Endothelial cell (in vitro differentiated cells): ENCODE measurements at regions not wholly inside any gene's neighbourhood (a gene's known extent, or its start where the extent isn't known, plus 50 kb on each side); places are given as distances from the start of the nearest gene placed in this dataset.
A peak's percentile ranks its signal among the peaks of the same experiment; 100 is the strongest.

Experiments used
- DNase-seq: peaks from one replicate; pipeline ENCODE4 v3.0.0; 2021; ENCODE audit warnings: low spot score
- H3K27ac Mint-ChIP-seq: one replicate; pipeline ENCODE4 v1.8.0; 2021; ENCODE audit warnings: mixed read lengths, inconsistent platforms; ENCODE audit not compliant: unreplicated experiment
- H3K27me3 Mint-ChIP-seq: one replicate; pipeline ENCODE4 v1.8.0; 2021; ENCODE audit warnings: mild to moderate bottlenecking, moderate library complexity, mixed read lengths, inconsistent platforms; ENCODE audit not compliant: unreplicated experiment
- H3K36me3 Mint-ChIP-seq: one replicate; pipeline ENCODE4 v1.8.0; 2021; ENCODE audit warnings: mild to moderate bottlenecking, low read depth, mixed read lengths, inconsistent platforms; ENCODE audit not compliant: unreplicated experiment
- H3K4me1 Mint-ChIP-seq: one replicate; pipeline ENCODE4 v1.8.0; 2021; ENCODE audit warnings: mild to moderate bottlenecking, mixed read lengths, inconsistent platforms; ENCODE audit not compliant: unreplicated experiment
- H3K4me3 Mint-ChIP-seq: one replicate; pipeline ENCODE4 v1.8.0; 2021; ENCODE audit warnings: mild to moderate bottlenecking, mixed read lengths, inconsistent platforms; ENCODE audit not compliant: unreplicated experiment
- H3K9me3 Mint-ChIP-seq: one replicate; pipeline ENCODE4 v1.8.0; 2021; ENCODE audit warnings: mixed read lengths, inconsistent platforms; ENCODE audit not compliant: unreplicated experiment
- CTCF ChIP-seq: fragments of 200-600 bp; sonication (generic); IDR thresholded peaks from one replicate; pipeline ENCODE4 v1.5.0; 2021; ENCODE audit warnings: antibody characterized with exemption; ENCODE audit not compliant: unreplicated experiment

GRCh38 chr1:204797401-204797800, 73.3 kb upstream of the NFASC start:
- Mint-ChIP-seq H3K4me1 (peaks cover 18% of the 10 kb centered on the region), H3K27me3 (peaks cover 6% of the 10 kb centered on the region), H3K27ac (no peak overlapping the region), H3K4me3 (peak overlapping the region; percentile 8), H3K36me3 (no peaks in the 10 kb centered on the region), H3K9me3 (no peaks in the 10 kb centered on the region)
- TF ChIP-seq CTCF = no peak
- DNase-seq = no peak

GRCh38 chr1:204799630-204800029, 71.0 kb upstream of the NFASC start:
- peaks cover 5% of the 10 kb centered on the region for H3K27me3 Mint-ChIP-seq
- no peak for DNase-seq
- no peaks in the 10 kb centered on the region for H3K36me3 Mint-ChIP-seq
- no peak for TF ChIP-seq CTCF
- no peak overlapping the region for H3K4me3 Mint-ChIP-seq
- H3K4me1 Mint-ChIP-seq = peaks cover 20% of the 10 kb centered on the region
- no peaks in the 10 kb centered on the region for H3K9me3 Mint-ChIP-seq
- H3K27ac Mint-ChIP-seq = no peak overlapping the region

GRCh38 chr1:204801211-204801610, 69.5 kb upstream of the NFASC start:
- Mint-ChIP-seq H3K4me3 (no peak overlapping the region), H3K9me3 (no peaks in the 10 kb centered on the region), H3K36me3 (no peaks in the 10 kb centered on the region), H3K27me3 (peaks cover 5% of the 10 kb centered on the region), H3K27ac (no peak overlapping the region), H3K4me1 (peaks cover 13% of the 10 kb centered on the region)
- DNase-seq = no peak
- TF ChIP-seq CTCF = no peak

- no peaks in the 10 kb centered on the region for H3K36me3 Mint-ChIP-seq
- H3K27me3 Mint-ChIP-seq = peaks cover 5% of the 10 kb centered on the region
- no peak overlapping the region for H3K4me3 Mint-ChIP-seq
- H3K27ac Mint-ChIP-seq = no peak overlapping the region
- no peak for TF ChIP-seq CTCF
- peaks cover 13% of the 10 kb centered on the region for H3K4me1 Mint-ChIP-seq
- H3K9me3 Mint-ChIP-seq = no peaks in the 10 kb centered on the region
- no peak for DNase-seq
Observed at GRCh38 chr1:204802401-204803175, 68.1 kb upstream of the NFASC start.

GRCh38 chr1:204803607-204804006, 67.1 kb upstream of the NFASC start:
- H3K27me3 Mint-ChIP-seq = peaks cover 5% of the 10 kb centered on the region
- no peak overlapping the region for H3K27ac Mint-ChIP-seq
- no peaks in the 10 kb centered on the region for H3K36me3 Mint-ChIP-seq
- H3K4me1 Mint-ChIP-seq = peaks cover 13% of the 10 kb centered on the region
- no peak for DNase-seq
- H3K4me3 Mint-ChIP-seq = no peak overlapping the region
- no peaks in the 10 kb centered on the region for H3K9me3 Mint-ChIP-seq
- no peak for TF ChIP-seq CTCF
